ENCODE measurements at regions not wholly inside any gene's neighbourhood (a gene's known extent, or its start where the extent isn't known, plus 50 kb on each side); places are given as distances from the start of the nearest gene placed in this dataset.
"Not testable (repeated sequence)": the region's sequence is repeated elsewhere in the genome, so short reads cannot be mapped to it uniquely, and the experiment has no call there.

- DNase-seq = no peak
These were observed 268.7 kb downstream of the SPRY2 start for GRCh38 chr13:80072231-80072630.

GRCh38 chr13:80070024-80070703 is 270.8 kb downstream of the SPRY2 start:
- DNase-seq = no peak

GRCh38 chr13:80069374-80069773 is 271.6 kb downstream of the SPRY2 start:
- DNase-seq = no peak

- DNase-seq = no peak
These were observed 274.9 kb downstream of the SPRY2 start for GRCh38 chr13:80065996-80066395.

GRCh38 chr13:80062416-80062815 is 278.5 kb downstream of the SPRY2 start:
- DNase-seq = not testable (repeated sequence)

- DNase-seq = no peak
These were observed 281.1 kb downstream of the SPRY2 start for GRCh38 chr13:80059789-80060188.

GRCh38 chr13:80058626-80059025 is 282.3 kb downstream of the SPRY2 start:
- no peak for DNase-seq

GRCh38 chr13:80055847-80056246 is 285.1 kb downstream of the SPRY2 start:
- no peak for DNase-seq

GRCh38 chr13:80054806-80055205 is 286.1 kb downstream of the SPRY2 start:
- DNase-seq = no peak

GRCh38 chr13:80052286-80052685 is 288.6 kb downstream of the SPRY2 start:
- DNase-seq = no peak

- DNase-seq = no peak
These were observed 290.7 kb downstream of the SPRY2 start for GRCh38 chr13:80050252-80050651.

GRCh38 chr13:80048802-80049201 is 292.1 kb downstream of the SPRY2 start:
- peak; percentile 79 for DNase-seq

- no peak for DNase-seq
These were observed 292.9 kb downstream of the SPRY2 start for GRCh38 chr13:80048030-80048429.

- no peak for DNase-seq
These were observed 293.5 kb downstream of the SPRY2 start for GRCh38 chr13:80047406-80047805.

GRCh38 chr13:80040981-80041317 is 300.0 kb downstream of the SPRY2 start:
- no peak for DNase-seq

GRCh38 chr13:80040196-80040980 is 300.5 kb downstream of the SPRY2 start:
- DNase-seq = no peak

- DNase-seq = no peak
These were observed 301.9 kb downstream of the SPRY2 start for GRCh38 chr13:80039000-80039399.

- DNase-seq = no peak
These were observed 302.6 kb downstream of the SPRY2 start for GRCh38 chr13:80038371-80038770.

GRCh38 chr13:80037505-80037888 is 303.4 kb downstream of the SPRY2 start:
- no peak for DNase-seq

- no peak for DNase-seq
These were observed 304.0 kb downstream of the SPRY2 start for GRCh38 chr13:80036845-80037504.

GRCh38 chr13:80035096-80035495 is 305.8 kb downstream of the SPRY2 start:
- DNase-seq = no peak

- DNase-seq = no peak
These were observed 307.0 kb downstream of the SPRY2 start for GRCh38 chr13:80033951-80034350.

GRCh38 chr13:80033286-80033685 is 307.6 kb downstream of the SPRY2 start:
- no peak for DNase-seq

GRCh38 chr13:80030491-80030890 is 310.4 kb downstream of the SPRY2 start:
- DNase-seq = no peak
